ENCODE measurements at regions not wholly inside any gene's neighbourhood (a gene's known extent, or its start where the extent isn't known, plus 50 kb on each side); places are given as distances from the start of the nearest gene placed in this dataset.
"Not testable (repeated sequence)": the region's sequence is repeated elsewhere in the genome, so short reads cannot be mapped to it uniquely, and the experiment has no call there.

DNA sequence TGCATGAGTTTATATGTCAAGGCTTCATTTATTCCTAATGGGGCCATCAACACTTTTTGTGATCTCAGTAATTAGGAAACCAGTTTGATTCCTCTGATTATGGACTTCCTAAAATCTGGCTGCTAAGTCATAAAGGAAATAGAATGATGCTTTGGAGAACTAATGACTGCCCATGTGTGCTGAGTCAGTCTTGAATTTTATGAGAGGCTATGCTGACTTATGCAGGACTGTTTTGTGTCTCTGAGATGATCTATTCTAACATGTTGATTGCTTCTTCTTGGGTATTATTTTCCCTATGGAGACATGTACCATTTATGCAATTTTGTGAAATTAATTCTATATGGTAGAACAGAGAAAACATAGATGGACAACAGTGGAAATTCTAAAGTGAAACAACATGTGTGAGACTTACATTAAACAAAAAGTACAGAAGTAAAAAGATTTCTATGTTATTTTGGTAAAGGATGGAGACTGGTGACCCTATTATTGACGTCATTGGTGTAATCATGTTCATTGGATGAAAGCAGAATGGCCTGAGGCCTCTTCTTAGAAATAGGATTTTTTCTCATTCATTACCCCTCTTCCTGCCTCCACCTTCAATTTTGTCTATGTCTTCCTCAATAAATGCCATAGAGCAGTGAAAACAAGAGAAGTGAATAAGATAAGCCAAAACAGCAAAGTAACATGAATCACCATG lies 1658.2 kb upstream of the PIK3C3 start:
- no peak for DNase-seq

GRCh38 chr18:40292985-40293710 lies 1661.9 kb upstream of the PIK3C3 start:
- no peak for DNase-seq

DNA sequence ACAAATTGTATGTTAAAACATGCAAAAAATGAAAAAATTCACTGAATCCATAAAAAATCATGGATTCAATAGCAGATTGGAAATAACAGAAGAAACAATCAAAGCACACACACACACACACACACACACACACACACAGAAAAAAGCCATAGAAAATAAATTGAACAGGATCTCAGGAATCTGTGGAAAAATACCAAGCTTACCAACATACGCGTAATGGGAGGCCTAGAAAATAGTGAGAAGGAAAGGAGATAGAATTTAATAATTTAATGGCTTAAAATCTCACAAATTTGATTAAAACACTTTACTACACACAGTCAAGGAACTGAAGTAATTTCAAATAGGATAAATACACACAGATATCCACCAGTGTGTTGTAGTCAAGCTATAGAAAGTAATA lies 1671.5 kb upstream of the PIK3C3 start:
- DNase-seq, result no peak

- not testable (repeated sequence) for DNase-seq
Measured at GRCh38 chr18:40281356-40281755, 1673.7 kb upstream of the PIK3C3 start.

GRCh38 chr18:40274618-40275196 lies 1680.3 kb upstream of the PIK3C3 start:
- no peak for DNase-seq

DNA sequence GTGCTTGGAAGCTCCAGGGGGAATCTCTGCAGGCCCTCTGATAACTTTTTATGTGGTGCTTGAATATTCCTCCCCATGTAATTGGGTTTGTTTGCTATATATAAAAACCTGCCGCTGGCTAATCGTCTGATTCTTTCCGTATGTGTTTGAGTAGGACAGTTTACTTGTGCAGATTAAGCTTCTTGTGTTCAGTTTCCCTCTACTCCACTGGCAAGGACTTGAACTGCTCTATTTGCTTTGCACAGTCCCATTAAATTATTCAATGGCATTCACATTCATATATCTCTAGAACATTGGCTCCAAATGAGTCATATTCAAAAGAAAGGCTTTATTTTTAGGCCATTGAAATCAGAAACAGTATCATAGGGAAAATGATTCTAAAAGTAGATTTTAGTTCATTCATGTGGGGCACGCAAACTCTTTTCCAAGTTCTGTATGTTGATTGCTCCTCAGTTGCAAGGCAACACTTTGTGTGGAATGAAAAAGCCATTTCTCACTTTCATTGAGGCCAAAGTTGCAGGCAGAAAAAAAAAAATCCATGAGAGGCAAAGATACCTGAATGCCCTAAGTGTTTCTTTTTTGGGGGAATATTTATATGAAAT lies 1682.3 kb upstream of the PIK3C3 start:
- no peak for DNase-seq

DNA sequence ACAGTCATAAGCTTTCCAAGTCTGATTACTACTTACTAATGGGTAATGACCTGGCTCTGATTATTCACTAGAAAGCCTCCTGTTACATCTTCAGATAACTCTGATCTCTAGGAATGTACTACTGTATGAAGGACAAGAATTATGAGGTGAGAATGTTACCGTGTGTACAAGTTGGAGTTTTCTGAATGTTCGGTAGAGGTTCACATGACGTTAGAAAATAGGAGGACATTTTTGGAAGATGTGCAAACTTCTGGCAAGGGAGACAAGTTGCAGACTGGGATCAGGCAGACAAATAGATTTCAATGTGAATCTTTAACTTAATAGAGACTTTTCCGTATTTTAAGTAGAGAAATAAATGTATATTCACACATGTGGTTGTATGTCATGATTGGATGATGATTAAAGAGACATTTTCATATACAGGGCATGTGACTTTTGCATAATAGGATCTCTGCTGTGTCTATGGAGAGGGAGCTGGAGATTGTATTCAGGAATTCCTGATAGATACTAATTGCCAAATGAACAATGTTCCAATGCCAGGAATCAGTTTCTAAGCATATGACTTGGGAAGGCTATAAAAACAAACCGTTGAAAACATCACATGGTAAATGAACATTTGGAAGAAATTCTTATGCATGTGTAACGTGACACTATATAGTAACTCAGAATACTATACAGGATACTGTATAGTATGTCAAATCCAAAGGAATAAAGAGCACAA lies 1695.8 kb upstream of the PIK3C3 start:
- DNase-seq, result no peak

DNA sequence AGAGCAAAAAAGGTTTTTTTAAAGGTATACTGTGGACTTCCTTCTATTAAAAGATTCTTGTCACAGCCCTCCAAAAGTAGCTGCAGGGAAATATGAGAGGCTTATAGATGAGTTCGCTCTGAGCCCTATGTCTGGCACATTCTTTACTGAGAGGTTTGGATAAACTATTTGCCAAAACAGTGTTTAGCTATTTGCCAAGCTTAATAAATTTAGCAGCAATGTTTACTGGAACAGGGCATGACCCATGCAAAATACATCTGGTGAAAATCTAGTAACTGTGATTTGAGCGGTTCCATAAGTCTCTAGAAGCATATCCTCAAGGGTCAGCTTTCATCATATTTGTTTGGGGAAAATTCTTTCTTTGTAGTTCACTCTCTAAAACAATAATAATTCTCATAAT lies 1696.7 kb upstream of the PIK3C3 start:
- DNase-seq, result no peak

GRCh38 chr18:40250236-40250635 lies 1704.8 kb upstream of the PIK3C3 start:
- no peak for DNase-seq

- no peak for DNase-seq
Measured at GRCh38 chr18:40249390-40250080, 1705.5 kb upstream of the PIK3C3 start.

- DNase-seq, result not testable (repeated sequence)
Measured at GRCh38 chr18:40245612-40246011, 1709.4 kb upstream of the PIK3C3 start.

GRCh38 chr18:40243607-40244006 lies 1711.4 kb upstream of the PIK3C3 start:
- DNase-seq, result no peak

- DNase-seq, result no peak
Measured at GRCh38 chr18:40235836-40236235, 1719.2 kb upstream of the PIK3C3 start.

DNA sequence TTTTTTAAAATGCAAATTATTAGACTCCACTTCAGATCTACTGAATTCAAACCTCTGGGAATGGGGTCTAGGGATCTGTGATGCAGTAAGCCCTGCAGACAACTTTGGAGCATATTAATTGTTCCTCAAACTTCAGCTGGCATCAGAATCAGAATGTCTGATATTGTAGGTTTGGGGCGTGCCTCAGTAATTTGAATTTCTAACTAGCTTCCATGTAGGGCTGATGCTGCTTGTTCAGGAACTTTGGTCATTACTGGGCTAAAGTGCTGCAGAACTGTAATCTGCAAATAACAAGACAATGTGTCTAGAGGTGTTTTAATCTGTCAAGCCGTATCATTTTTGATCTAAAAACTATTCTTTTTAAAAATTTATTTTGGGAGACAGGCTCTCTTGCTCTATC lies 1719.7 kb upstream of the PIK3C3 start:
- DNase-seq, result no peak

- DNase-seq, result no peak
Measured at GRCh38 chr18:40233931-40234616, 1721.0 kb upstream of the PIK3C3 start.

DNA sequence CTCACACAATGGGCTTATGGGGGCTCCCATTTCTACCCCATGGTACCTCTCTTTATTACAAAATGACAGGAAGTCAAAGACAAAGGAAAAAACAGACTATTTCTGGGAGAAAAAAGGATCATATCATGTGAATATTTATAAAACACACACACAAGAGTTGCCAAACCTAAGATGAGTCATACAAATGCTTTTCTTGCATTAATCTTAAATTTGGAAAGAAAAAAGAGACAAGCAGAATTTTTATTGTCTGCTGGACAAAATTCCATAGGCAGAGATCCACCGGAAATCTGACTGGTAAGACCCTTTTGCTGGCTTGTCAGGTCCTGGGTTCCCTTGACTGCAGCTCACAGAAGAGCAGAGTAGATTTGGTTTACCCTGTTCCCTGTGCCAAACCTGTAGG lies 1732.3 kb upstream of the PIK3C3 start:
- no peak for DNase-seq

DNA sequence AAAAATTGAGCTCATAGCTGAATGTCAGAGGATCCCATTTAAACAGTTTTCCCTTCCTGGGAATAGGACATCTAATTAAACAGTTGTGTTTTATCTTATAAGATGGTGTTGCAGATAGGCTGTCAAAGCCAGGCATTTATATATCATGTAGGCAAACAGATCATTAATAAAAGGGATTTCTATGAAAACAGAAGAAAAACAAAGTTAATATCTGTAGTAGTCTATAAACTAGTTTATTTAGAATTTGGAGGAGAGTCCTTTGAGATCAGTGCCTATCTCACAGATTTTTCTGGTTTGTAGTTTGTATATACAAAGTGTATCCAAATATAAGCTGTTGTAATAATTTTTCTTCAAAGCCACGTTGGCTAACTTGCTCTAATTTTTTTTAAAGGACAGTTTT lies 1738.2 kb upstream of the PIK3C3 start:
- DNase-seq, result no peak

DNA sequence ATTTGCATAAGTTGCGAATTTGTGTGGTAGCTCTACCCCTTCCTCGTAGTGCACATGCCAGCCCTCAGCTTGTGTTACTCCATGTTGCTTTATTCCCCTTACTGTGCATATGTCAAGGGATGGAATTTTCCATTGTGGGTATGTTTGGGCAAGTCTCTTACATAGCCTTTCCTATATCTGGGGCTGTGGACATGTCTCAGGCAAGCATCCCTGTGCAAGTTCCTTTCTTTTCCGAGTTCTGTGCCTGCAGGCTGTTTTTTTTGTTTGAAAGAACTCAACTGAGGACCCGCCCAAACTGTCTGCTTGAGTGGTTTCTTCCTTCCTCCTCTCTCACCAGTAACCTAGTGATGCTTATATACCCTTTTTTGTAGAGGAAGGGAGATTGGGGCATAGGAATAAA lies 1739.1 kb upstream of the PIK3C3 start:
- no peak for DNase-seq

DNA sequence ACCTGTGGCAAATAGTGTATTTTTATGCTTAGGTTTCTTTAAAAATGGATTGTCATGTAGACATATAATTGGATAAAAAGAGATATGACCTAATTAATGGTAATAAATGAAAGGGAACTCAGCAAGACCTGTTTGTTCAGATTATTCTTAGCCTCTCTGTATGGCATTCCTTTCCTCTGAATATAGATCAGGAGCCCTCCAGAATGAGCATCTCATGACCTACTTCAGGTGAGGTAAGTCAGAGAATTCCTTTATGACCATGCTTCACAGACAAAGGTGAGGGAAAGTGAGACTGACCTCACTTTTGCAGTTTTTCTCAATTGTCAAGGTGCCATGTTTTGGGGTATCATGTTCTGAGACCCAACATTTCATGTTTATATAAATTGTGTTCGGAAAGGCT lies 1744.3 kb upstream of the PIK3C3 start:
- DNase-seq, result no peak

DNA sequence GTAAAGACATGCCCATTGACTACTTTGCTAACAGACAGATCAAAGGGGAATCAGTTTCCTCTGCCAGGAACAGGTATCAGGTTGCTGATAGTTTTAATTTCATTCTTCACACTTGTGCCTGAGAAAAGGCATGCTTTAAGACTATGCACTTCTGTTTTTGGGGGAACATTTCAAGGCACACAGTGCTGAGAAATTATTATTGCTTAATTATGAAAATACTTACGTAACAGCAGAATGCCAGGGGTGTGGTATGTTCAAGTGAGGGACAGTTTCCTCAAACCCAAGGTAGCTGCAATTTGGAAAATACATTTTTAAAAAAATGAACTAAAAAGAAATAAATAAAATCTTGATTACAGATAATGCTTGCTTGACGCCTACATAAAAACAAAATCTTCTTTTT lies 1746.1 kb upstream of the PIK3C3 start:
- DNase-seq, result no peak

DNA sequence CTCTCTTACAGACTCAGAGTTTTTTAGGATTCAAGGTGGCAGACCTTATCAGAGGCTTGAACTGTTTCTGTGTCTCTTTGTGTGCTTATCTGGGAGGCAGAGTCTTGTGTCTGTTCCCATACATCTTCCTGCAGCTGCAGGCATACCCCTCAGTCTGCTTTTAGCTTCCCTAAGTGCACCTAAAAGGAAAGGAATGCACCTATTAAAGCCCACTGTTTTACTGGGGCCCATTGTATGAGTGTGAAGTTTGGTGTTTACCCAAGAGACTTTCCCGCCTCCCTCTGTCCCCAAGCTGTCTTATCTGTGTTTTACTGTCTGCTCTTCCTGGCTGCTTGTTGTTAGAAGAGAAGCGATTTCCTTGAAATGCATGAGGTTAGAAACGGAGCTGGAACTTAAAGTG lies 1757.3 kb upstream of the PIK3C3 start:
- DNase-seq, result no peak

DNA sequence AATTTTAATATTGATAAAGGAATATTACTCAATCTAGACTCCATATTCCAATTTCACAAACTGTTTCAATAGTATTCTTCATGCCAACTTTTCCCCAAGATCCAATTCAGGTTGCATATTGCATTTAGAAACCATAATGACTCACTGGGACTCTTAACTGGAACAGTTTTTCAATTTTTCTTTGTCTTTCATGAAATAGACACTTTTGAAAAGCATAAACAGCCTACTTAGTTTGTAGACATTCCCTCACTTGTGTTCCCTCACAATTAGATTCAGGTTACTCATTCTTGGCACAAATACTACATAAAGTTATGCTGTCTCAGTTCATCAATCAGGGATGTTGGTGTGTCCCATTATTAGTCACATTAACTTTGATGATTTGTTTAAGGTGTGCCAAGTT lies 1768.4 kb upstream of the PIK3C3 start:
- DNase-seq, result no peak

Measured in T-helper 9 cell (primary cell).